ENCODE measurements at regions not wholly inside any gene's neighbourhood (a gene's known extent, or its start where the extent isn't known, plus 50 kb on each side); places are given as distances from the start of the nearest gene placed in this dataset.

DNA sequence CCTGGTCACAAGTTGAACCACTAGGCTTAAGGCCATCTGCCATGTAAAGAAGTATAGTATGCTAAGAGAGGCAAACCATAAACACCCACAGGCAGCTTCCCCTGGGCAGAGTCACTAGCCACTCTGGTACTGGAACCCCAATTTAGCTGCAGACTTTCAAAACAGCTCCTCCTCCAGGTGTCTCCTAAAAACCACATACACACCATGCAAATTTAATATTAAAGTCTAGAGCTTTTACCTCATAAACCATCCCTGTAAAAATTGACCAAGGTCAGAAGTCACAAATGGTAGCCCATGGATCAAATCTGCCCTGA lies 99.1 kb upstream of the STT3B start:
- DNase-seq (ENCODE audit: low spot score) (no peak), ATAC-seq (no peak), FAIRE-seq (no peak)
- Histone ChIP-seq H3K9ac (ENCODE audit: insufficient read depth, low read depth, low read length) (no peak overlapping the region), H3K4me2 (ENCODE audit: low read depth, low read length) (0 out of 2 replicates have a peak overlapping the region, but pooled peaks have one; percentile 7), H4K20me1 (ENCODE audit: insufficient read depth, low read length) (no peaks in the 10 kb centered on the region), H3K79me2 (ENCODE audit: insufficient read depth, low read length) (no peaks in the 10 kb centered on the region), H3K4me1 (ENCODE audit: insufficient read depth, low read length) (peaks cover 7% of the 10 kb centered on the region), H3K27ac (ENCODE audit: extremely low read length, insufficient read depth, low read length) (no peak overlapping the region), H3K4me3 (replicated peaks in 1 of 3; ENCODE audit: insufficient read depth in 1 of 3, low read depth in 2 of 3, low read length in 3 of 3) (no peak overlapping the region), H3K9me3 (ENCODE audit: low read length) (peaks cover 15% of the 10 kb centered on the region), H2AFZ (ENCODE audit: low read length) (no peak overlapping the region), H3K36me3 (replicated peaks in 1 of 2; ENCODE audit: control insufficient read depth in 1 of 2, insufficient read depth in 2 of 2, low read length in 2 of 2) (no peaks in the 10 kb centered on the region), H3K27me3 (ENCODE audit: control insufficient read depth in 1 of 2, insufficient read depth in 2 of 2, low read length in 2 of 2) (peaks cover 0 to 1% of the 10 kb centered on the region in 2 experiments; a peak in 1 of 5 replicates)
- intact Hi-C loops (cut with micrococcal nuclease; ENCODE audit: unreplicated experiment) (no loop called here), in situ Hi-C loops (cut with HindIII; ENCODE audit: extremely low pct_ligation_motif_present, low pct_unique_long_range_greater_than_20kb) (no loop called here)
- ChIA-PET POLR2A (no interaction called here), CTCF (ENCODE audit: low intra/inter-chr PET ratio, low total read pairs) (no interaction called here)
- TF ChIP-seq, protein P1, sequence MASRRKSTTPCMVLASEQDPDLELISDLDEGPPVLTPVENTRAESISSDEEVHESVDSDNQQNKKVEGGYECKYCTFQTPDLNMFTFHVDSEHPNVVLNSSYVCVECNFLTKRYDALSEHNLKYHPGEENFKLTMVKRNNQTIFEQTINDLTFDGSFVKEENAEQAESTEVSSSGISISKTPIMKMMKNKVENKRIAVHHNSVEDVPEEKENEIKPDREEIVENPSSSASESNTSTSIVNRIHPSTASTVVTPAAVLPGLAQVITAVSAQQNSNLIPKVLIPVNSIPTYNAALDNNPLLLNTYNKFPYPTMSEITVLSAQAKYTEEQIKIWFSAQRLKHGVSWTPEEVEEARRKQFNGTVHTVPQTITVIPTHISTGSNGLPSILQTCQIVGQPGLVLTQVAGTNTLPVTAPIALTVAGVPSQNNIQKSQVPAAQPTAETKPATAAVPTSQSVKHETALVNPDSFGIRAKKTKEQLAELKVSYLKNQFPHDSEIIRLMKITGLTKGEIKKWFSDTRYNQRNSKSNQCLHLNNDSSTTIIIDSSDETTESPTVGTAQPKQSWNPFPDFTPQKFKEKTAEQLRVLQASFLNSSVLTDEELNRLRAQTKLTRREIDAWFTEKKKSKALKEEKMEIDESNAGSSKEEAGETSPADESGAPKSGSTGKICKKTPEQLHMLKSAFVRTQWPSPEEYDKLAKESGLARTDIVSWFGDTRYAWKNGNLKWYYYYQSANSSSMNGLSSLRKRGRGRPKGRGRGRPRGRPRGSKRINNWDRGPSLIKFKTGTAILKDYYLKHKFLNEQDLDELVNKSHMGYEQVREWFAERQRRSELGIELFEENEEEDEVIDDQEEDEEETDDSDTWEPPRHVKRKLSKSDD (CRISPR knock-in tag; IDR thresholded peaks at IDR 0.05; ENCODE audit: low read depth), result no peak
- TF ChIP-seq ZNF224 (CRISPR knock-in tag; IDR thresholded peaks at IDR 0.05), result no peak
- TF ChIP-seq ZNF709 (CRISPR knock-in tag; IDR thresholded peaks at IDR 0.05), result no peak
- TF ChIP-seq, protein P2, sequence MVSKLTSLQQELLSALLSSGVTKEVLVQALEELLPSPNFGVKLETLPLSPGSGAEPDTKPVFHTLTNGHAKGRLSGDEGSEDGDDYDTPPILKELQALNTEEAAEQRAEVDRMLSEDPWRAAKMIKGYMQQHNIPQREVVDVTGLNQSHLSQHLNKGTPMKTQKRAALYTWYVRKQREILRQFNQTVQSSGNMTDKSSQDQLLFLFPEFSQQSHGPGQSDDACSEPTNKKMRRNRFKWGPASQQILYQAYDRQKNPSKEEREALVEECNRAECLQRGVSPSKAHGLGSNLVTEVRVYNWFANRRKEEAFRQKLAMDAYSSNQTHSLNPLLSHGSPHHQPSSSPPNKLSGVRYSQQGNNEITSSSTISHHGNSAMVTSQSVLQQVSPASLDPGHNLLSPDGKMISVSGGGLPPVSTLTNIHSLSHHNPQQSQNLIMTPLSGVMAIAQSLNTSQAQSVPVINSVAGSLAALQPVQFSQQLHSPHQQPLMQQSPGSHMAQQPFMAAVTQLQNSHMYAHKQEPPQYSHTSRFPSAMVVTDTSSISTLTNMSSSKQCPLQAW (CRISPR knock-in tag; IDR thresholded peaks at IDR 0.05), result no peak
- TF ChIP-seq FOXA3 (CRISPR knock-in tag; IDR thresholded peaks at IDR 0.05), result no peak
- TF ChIP-seq, protein P3, sequence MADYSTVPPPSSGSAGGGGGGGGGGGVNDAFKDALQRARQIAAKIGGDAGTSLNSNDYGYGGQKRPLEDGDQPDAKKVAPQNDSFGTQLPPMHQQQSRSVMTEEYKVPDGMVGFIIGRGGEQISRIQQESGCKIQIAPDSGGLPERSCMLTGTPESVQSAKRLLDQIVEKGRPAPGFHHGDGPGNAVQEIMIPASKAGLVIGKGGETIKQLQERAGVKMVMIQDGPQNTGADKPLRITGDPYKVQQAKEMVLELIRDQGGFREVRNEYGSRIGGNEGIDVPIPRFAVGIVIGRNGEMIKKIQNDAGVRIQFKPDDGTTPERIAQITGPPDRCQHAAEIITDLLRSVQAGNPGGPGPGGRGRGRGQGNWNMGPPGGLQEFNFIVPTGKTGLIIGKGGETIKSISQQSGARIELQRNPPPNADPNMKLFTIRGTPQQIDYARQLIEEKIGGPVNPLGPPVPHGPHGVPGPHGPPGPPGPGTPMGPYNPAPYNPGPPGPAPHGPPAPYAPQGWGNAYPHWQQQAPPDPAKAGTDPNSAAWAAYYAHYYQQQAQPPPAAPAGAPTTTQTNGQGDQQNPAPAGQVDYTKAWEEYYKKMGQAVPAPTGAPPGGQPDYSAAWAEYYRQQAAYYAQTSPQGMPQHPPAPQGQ (CRISPR knock-in tag; IDR thresholded peaks at IDR 0.05; ENCODE audit: borderline replicate concordance), result no peak
- TF ChIP-seq GZF1 (CRISPR knock-in tag; IDR thresholded peaks at IDR 0.05), result no peak
- TF ChIP-seq, protein P4, sequence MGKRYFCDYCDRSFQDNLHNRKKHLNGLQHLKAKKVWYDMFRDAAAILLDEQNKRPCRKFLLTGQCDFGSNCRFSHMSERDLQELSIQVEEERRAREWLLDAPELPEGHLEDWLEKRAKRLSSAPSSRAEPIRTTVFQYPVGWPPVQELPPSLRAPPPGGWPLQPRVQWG (CRISPR knock-in tag; IDR thresholded peaks at IDR 0.05; ENCODE audit: borderline replicate concordance, low read depth), result no peak
- TF ChIP-seq ZFYVE20 (CRISPR knock-in tag; IDR thresholded peaks at IDR 0.05; ENCODE audit: borderline replicate concordance, low read depth), result no peak
- TF ChIP-seq SRSF4 (IDR thresholded peaks at IDR 0.05; ENCODE audit: low read depth, low read length, poor library complexity, severe bottlenecking), result no peak
- no peak for TF ChIP-seq POLR2AphosphoS2 (IDR thresholded peaks at IDR 0.05; ENCODE audit: low read depth, low read length)
- no peak for TF ChIP-seq ZMYM3 (CRISPR knock-in tag; IDR thresholded peaks at IDR 0.05)
- no peak for TF ChIP-seq ZNF207 (IDR thresholded peaks at IDR 0.05; ENCODE audit: borderline replicate concordance)
- no peak for TF ChIP-seq HOXD1 (CRISPR knock-in tag; IDR thresholded peaks at IDR 0.05)
- TF ChIP-seq, protein P5, sequence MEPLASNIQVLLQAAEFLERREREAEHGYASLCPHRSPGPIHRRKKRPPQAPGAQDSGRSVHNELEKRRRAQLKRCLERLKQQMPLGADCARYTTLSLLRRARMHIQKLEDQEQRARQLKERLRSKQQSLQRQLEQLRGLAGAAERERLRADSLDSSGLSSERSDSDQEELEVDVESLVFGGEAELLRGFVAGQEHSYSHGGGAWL (CRISPR knock-in tag; IDR thresholded peaks at IDR 0.05), result no peak
- no peak for TF ChIP-seq ZEB1 (IDR thresholded peaks at IDR 0.05; ENCODE audit: insufficient replicate concordance, low read depth)
- no peak for TF ChIP-seq MZF1 (CRISPR knock-in tag; IDR thresholded peaks at IDR 0.05; ENCODE audit: borderline replicate concordance)
- no peak for TF ChIP-seq MYNN (CRISPR knock-in tag; IDR thresholded peaks at IDR 0.05; ENCODE audit: low read depth)
- BruUV-seq (replicated peaks), result no TSS peak

All from HepG2 (cell line).